PC-3 (cell line): ENCODE measurements at regions not wholly inside any gene's neighbourhood (a gene's known extent, or its start where the extent isn't known, plus 50 kb on each side); places are given as distances from the start of the nearest gene placed in this dataset.

Experiments
- ATAC-seq: fragments of 200-7000 bp; cut with Tn5 transposase; 2 replicates; pipeline ENCODE4 v1.9.1; 2020; ENCODE audit warnings: mild to moderate bottlenecking, moderate library complexity
- BruUV-seq: library from RNA; stranded (reverse); fragments of 400-500 nt; replicated peaks from 2 replicates; lab custom pipeline; 2021; lab: Mats Ljungman, UMichigan
- CTCF ChIA-PET: fragments of 300-600 bp; sonication (Branson Sonifier 250); formaldehyde crosslinking; loops from one replicate; lab custom pipeline; 2022; ENCODE audit warnings: antibody characterized with exemption; lab: Charles Lee
- POLR2A ChIA-PET: fragments of 300-600 bp; sonication (Branson Sonifier 250); formaldehyde crosslinking; loops from one replicate; lab custom pipeline; 2022; ENCODE audit warnings: antibody characterized with exemption; ENCODE audit not compliant: unreplicated experiment; lab: Charles Lee
- DNase-seq: peaks from one replicate; pipeline ENCODE4 v3.0.0-alpha.2; 2015
- H2AFZ ChIP-seq: fragments of 300-600 bp; sonication (generic); 2 replicates; pipeline ENCODE4 v1.6.0; 2016; ENCODE audit warnings: antibody characterized with exemption, low read length
- H3F3A ChIP-seq: fragments of 300-600 bp; sonication (generic); one replicate; pipeline ENCODE4 v1.6.0; 2017; ENCODE audit warnings: antibody characterized with exemption, low read length, control low read depth, mild to moderate bottlenecking; ENCODE audit not compliant: unreplicated experiment
- H3K27ac ChIP-seq: fragments of 300-600 bp; sonication (generic); 2 replicates; pipeline ENCODE4 v1.5.1; 2016; ENCODE audit warnings: mild to moderate bottlenecking, low read length
- H3K27me3 ChIP-seq: fragments of 300-600 bp; sonication (generic); 2 replicates; pipeline ENCODE4 v1.6.1; 2016; ENCODE audit warnings: low read length, mixed read lengths
- H3K36me3 ChIP-seq: fragments of 300-600 bp; sonication (generic); 2 replicates; pipeline ENCODE4 v1.6.1; 2016; ENCODE audit warnings: low read depth, mixed run types, low read length, mixed read lengths
- H3K4me1 ChIP-seq: fragments of 300-600 bp; sonication (generic); 2 replicates; pipeline ENCODE4 v1.5.1; 2016; ENCODE audit warnings: low read length; ENCODE audit not compliant: insufficient read depth
- H3K4me2 ChIP-seq: fragments of 300-600 bp; sonication (generic); 2 replicates; pipeline ENCODE4 v1.6.0; 2016; ENCODE audit warnings: low read length
- H3K4me3 ChIP-seq: fragments of 300-600 bp; sonication (generic); 2 replicates; pipeline ENCODE4 v1.5.1; 2016; ENCODE audit warnings: mild to moderate bottlenecking, low read length, mixed read lengths
- H3K79me2 ChIP-seq: fragments of 300-600 bp; sonication (generic); 2 replicates; pipeline ENCODE4 v1.6.1; 2017; ENCODE audit warnings: low read length, mixed read lengths
- H3K9ac ChIP-seq: fragments of 300-600 bp; sonication (generic); 2 replicates; pipeline ENCODE4 v1.6.0; 2016; ENCODE audit warnings: mild to moderate bottlenecking, low read length
- H3K9me2 ChIP-seq: fragments of 300-600 bp; sonication (generic); replicated peaks from 2 replicates; pipeline ENCODE4 v1.6.1; 2016; ENCODE audit warnings: mixed run types, low read length, mixed read lengths
- H3K9me3 ChIP-seq: fragments of 300-600 bp; sonication (generic); 2 replicates; pipeline ENCODE4 v1.6.1; 2016; ENCODE audit warnings: low read length, mixed read lengths
- H4K20me1 ChIP-seq: fragments of 300-600 bp; sonication (generic); 2 replicates; pipeline ENCODE4 v1.6.1; 2016; ENCODE audit warnings: low read length, mixed read lengths
- EZH2 ChIP-seq: fragments of 300-600 bp; sonication (generic); IDR thresholded peaks from one replicate; pipeline ENCODE4 v1.6.1; 2017; ENCODE audit warnings: antibody characterized with exemption, mild to moderate bottlenecking, low read length; ENCODE audit not compliant: unreplicated experiment
- EZH2phosphoT487 ChIP-seq: fragments of 300-600 bp; sonication (generic); IDR thresholded peaks from 2 replicates; pipeline ENCODE4 v1.6.1; 2018; ENCODE audit warnings: mild to moderate bottlenecking, antibody characterized with exemption, low read length, borderline replicate concordance
- intact Hi-C: fragments of 100-400 bp; cut with micrococcal nuclease; formaldehyde crosslinking; loops from 2 replicates; pipeline ENCODE4 v1.9.0; 2023
- TF ChIP-seq, protein P1 (sequence below): fragments of 300-600 bp; sonication (generic); conservative IDR thresholded peaks from 2 replicates; pipeline ENCODE4 v1.5.1; 2017; ENCODE audit warnings: antibody characterized with exemption, low read depth, mild to moderate bottlenecking, low read length

DNA sequence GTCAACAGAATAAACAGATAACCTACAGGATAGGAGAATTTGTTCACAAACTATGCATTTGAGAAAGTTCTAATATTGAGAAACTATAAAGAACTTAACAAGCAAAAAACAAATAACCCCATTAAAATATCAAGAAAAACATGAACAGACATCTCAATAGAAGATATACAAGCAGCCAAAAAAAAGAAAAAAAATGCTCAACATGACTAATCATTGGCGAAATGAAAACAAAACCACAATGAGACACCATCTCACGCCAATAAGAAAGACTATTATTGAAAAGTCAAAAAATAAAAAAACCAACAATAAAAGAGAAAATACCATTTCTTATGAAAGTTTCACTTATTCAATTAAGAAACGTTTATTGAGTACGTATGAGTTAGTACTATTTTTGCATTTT, 800.5 kb downstream of the CBLN2 start:
- POLR2A ChIA-PET, result no interaction called here
- no peak overlapping the region for H3K4me2 ChIP-seq
- H3K9ac ChIP-seq, result no peak overlapping the region
- no peak overlapping the region for H2AFZ ChIP-seq
- ATAC-seq (no peak), DNase-seq (no peak)
- BruUV-seq, result no TSS peak
- no peaks in the 10 kb centered on the region for H3K9me2 ChIP-seq
- intact Hi-C loops, result loop anchor here (2.0 kb wide), 1 partner anchor 63 kb away; no protein-coding TSS in a partner anchor
- H3K4me1 ChIP-seq, result no peaks in the 10 kb centered on the region
- no peaks in the 10 kb centered on the region for H3K36me3 ChIP-seq
- H3K27me3 ChIP-seq, result no peaks in the 10 kb centered on the region
- no peaks in the 10 kb centered on the region for H4K20me1 ChIP-seq
- H3K79me2 ChIP-seq, result no peaks in the 10 kb centered on the region
- CTCF ChIA-PET, result no interaction called here
- no peak overlapping the region for H3K4me3 ChIP-seq
- peaks cover 10% of the 10 kb centered on the region; the same call in 1 of the 2 replicates for H3K9me3 ChIP-seq
- TF ChIP-seq, protein P1, sequence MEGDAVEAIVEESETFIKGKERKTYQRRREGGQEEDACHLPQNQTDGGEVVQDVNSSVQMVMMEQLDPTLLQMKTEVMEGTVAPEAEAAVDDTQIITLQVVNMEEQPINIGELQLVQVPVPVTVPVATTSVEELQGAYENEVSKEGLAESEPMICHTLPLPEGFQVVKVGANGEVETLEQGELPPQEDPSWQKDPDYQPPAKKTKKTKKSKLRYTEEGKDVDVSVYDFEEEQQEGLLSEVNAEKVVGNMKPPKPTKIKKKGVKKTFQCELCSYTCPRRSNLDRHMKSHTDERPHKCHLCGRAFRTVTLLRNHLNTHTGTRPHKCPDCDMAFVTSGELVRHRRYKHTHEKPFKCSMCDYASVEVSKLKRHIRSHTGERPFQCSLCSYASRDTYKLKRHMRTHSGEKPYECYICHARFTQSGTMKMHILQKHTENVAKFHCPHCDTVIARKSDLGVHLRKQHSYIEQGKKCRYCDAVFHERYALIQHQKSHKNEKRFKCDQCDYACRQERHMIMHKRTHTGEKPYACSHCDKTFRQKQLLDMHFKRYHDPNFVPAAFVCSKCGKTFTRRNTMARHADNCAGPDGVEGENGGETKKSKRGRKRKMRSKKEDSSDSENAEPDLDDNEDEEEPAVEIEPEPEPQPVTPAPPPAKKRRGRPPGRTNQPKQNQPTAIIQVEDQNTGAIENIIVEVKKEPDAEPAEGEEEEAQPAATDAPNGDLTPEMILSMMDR, result no peak
- no peaks in the 10 kb centered on the region for H3F3A ChIP-seq
- H3K27ac ChIP-seq, result no peak overlapping the region

DNA sequence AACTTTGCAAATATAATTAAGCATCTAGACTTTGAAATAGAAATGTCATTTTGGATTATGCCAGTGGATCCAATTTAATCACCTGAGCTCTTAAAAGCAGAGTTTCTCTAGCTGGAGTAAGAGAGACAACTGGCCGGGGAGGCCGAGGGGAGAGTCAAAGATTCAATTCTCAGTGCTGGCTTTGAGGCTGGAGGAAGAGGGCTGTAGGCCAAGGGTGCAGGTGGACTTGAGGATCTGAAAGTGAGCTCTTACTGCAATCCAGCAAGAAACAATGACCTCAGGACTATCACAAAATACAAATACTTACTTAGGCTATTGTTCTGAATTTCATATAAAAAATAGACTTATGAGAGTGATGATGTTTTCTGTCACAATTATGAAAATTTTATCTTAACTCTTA, 814.5 kb downstream of the CBLN2 start:
- Histone ChIP-seq H4K20me1 (no peaks in the 10 kb centered on the region), H3K4me3 (no peak overlapping the region)

DNA sequence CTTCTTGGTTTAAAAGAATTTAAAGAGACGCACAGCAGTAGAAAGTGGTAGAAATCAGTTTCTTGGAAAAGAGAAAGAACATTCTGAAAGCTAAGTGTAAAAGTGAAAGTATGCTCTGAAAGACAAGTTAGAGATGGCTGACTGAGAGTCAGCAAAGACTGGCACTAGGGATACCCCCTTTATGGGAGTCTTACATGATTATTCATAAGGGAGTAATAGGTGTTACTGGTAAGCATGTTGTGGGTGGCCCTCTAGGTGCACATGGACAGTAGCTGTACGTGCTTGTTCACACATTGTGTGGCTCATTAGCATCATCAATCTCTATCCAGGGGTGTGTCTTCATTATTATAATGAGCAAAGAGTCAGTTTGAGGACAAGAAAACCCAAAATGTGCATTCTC, 816.2 kb downstream of the CBLN2 start:
- Histone ChIP-seq H3K27ac (no peak overlapping the region), H2AFZ (no peak overlapping the region), H3K4me3 (no peak overlapping the region), H3K9me2 (no peaks in the 10 kb centered on the region), H3F3A (no peaks in the 10 kb centered on the region), H3K9ac (no peak overlapping the region), H4K20me1 (no peaks in the 10 kb centered on the region), H3K9me3 (no peaks in the 10 kb centered on the region), H3K36me3 (no peaks in the 10 kb centered on the region), H3K79me2 (no peaks in the 10 kb centered on the region), H3K4me1 (no peaks in the 10 kb centered on the region), H3K27me3 (no peaks in the 10 kb centered on the region), H3K4me2 (no peak overlapping the region)
- no peak for ATAC-seq
- TF ChIP-seq EZH2, result no peak
- TF ChIP-seq, protein P1, result no peak
- TF ChIP-seq EZH2phosphoT487, result no peak
- ChIA-PET POLR2A (no interaction called here), CTCF (no interaction called here)
- no TSS peak for BruUV-seq
- intact Hi-C loops, result no loop called here
- DNase-seq, result no peak

More for the DNA sequence above, 814.5 kb downstream of the CBLN2 start:
- no peaks in the 10 kb centered on the region for H3K79me2 ChIP-seq
- H3K27ac ChIP-seq, result no peak overlapping the region
- no peaks in the 10 kb centered on the region for H3K27me3 ChIP-seq
- DNase-seq (no peak), ATAC-seq (no peak)
- H3K9ac ChIP-seq, result no peak overlapping the region
- H3K9me3 ChIP-seq, result no peaks in the 10 kb centered on the region
- H3F3A ChIP-seq, result no peaks in the 10 kb centered on the region
- ChIA-PET POLR2A (no interaction called here), CTCF (no interaction called here)
- H3K4me2 ChIP-seq, result no peak overlapping the region
- H3K9me2 ChIP-seq, result no peaks in the 10 kb centered on the region
- H3K4me1 ChIP-seq, result no peaks in the 10 kb centered on the region
- TF ChIP-seq, protein P1, result no peak
- intact Hi-C loops, result no loop called here
- H2AFZ ChIP-seq, result no peak overlapping the region
- no peaks in the 10 kb centered on the region for H3K36me3 ChIP-seq
- BruUV-seq, result no TSS peak
